ENCODE measurements at regions not wholly inside any gene's neighbourhood (a gene's known extent, or its start where the extent isn't known, plus 50 kb on each side); places are given as distances from the start of the nearest gene placed in this dataset.

DNA sequence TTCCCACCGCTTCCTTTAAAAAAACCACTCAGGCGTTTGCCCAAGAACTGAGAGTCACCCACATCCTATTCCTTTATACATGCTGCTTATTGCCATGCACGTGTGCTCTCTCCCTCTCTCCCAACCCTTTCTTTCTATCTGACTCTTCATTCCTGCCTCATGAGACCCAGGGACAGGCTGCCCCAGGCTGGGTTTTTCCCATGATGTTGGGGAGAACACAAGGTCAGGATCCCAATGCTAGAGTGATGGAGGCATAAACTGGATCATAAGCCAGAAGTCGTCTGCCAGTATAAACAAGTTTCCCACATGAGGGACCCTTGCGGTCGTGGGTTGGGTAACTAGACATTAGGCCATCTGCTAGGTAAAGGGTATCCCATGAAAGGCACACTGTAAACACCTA is 64.9 kb downstream of the CD2 start:
- Histone ChIP-seq H3K79me2 (ENCODE audit: low read length) (no peaks in the 10 kb centered on the region), H3F3A (ENCODE audit: low read length, unreplicated experiment) (no peaks in the 10 kb centered on the region), H2AFZ (ENCODE audit: low read length) (no peak overlapping the region), H3K9ac (ENCODE audit: low read length) (no peak overlapping the region), H3K9me2 (replicated peaks; ENCODE audit: low read length) (no peaks in the 10 kb centered on the region), H3K27ac (ENCODE audit: low read length) (no peak overlapping the region), H3K4me2 (ENCODE audit: low read length) (no peak overlapping the region), H3K4me1 (ENCODE audit: insufficient read depth, low read length) (0 out of 2 replicates have a peak, but pooled peaks cover 10% of the 10 kb centered on the region), H3K36me3 (ENCODE audit: low read depth, low read length) (no peaks in the 10 kb centered on the region), H3K27me3 (ENCODE audit: low read length) (no peaks in the 10 kb centered on the region), H3K4me3 (ENCODE audit: low read length) (no peak overlapping the region), H3K9me3 (ENCODE audit: low read length) (no peaks in the 10 kb centered on the region), H4K20me1 (ENCODE audit: low read length) (no peaks in the 10 kb centered on the region)
- ATAC-seq (no peak), DNase-seq (no peak)
- no TSS peak for BruUV-seq (replicated peaks)
- TF ChIP-seq EZH2phosphoT487 (IDR thresholded peaks at IDR 0.05; ENCODE audit: borderline replicate concordance, low read length) = no peak
- TF ChIP-seq, protein P1, sequence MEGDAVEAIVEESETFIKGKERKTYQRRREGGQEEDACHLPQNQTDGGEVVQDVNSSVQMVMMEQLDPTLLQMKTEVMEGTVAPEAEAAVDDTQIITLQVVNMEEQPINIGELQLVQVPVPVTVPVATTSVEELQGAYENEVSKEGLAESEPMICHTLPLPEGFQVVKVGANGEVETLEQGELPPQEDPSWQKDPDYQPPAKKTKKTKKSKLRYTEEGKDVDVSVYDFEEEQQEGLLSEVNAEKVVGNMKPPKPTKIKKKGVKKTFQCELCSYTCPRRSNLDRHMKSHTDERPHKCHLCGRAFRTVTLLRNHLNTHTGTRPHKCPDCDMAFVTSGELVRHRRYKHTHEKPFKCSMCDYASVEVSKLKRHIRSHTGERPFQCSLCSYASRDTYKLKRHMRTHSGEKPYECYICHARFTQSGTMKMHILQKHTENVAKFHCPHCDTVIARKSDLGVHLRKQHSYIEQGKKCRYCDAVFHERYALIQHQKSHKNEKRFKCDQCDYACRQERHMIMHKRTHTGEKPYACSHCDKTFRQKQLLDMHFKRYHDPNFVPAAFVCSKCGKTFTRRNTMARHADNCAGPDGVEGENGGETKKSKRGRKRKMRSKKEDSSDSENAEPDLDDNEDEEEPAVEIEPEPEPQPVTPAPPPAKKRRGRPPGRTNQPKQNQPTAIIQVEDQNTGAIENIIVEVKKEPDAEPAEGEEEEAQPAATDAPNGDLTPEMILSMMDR (conservative IDR thresholded peaks at IDR 0.05; ENCODE audit: low read depth, low read length) = no peak
- TF ChIP-seq EZH2 (IDR thresholded peaks at IDR 0.05; ENCODE audit: low read length, unreplicated experiment) = no peak
- intact Hi-C loops (cut with micrococcal nuclease) = loop anchor here (5.0 to 10.0 kb wide), 3 partner anchors 56 to 247 kb away; partner anchors contain the start of gene CD58
- POLR2A ChIA-PET (ENCODE audit: unreplicated experiment) = no interaction called here
- CTCF ChIA-PET = no interaction called here

GRCh38 chr1:116820369-116820768 is 66.1 kb downstream of the CD2 start:
- no peaks in the 10 kb centered on the region for H3K9me2 ChIP-seq (replicated peaks; ENCODE audit: low read length)
- ChIA-PET POLR2A (ENCODE audit: unreplicated experiment) (no interaction called here), CTCF (no interaction called here)
- H3K4me1 ChIP-seq (ENCODE audit: insufficient read depth, low read length) = 0 out of 2 replicates have a peak, but pooled peaks cover 10% of the 10 kb centered on the region
- DNase-seq (peak; percentile 45), ATAC-seq (peak; percentile 37)
- 0 out of 2 replicates have a peak overlapping the region, but pooled peaks have one; percentile 14 for H3K9ac ChIP-seq (ENCODE audit: low read length)
- no peaks in the 10 kb centered on the region for H4K20me1 ChIP-seq (ENCODE audit: low read length)
- no TSS peak for BruUV-seq (replicated peaks)
- H3K27ac ChIP-seq (ENCODE audit: low read length) = peak overlapping the region; percentile 55
- H3K9me3 ChIP-seq (ENCODE audit: low read length) = no peaks in the 10 kb centered on the region
- H2AFZ ChIP-seq (ENCODE audit: low read length) = peak overlapping the region; percentile 56
- no peak overlapping the region for H3K4me3 ChIP-seq (ENCODE audit: low read length)
- H3K36me3 ChIP-seq (ENCODE audit: low read depth, low read length) = no peaks in the 10 kb centered on the region
- intact Hi-C loops (cut with micrococcal nuclease) = no loop called here
- no peak overlapping the region for H3K4me2 ChIP-seq (ENCODE audit: low read length)
- TF ChIP-seq, protein P1 (conservative IDR thresholded peaks at IDR 0.05; ENCODE audit: low read depth, low read length) = no peak
- TF ChIP-seq EZH2phosphoT487 (IDR thresholded peaks at IDR 0.05; ENCODE audit: borderline replicate concordance, low read length) (no peak), EZH2 (IDR thresholded peaks at IDR 0.05; ENCODE audit: low read length, unreplicated experiment) (no peak)
- no peaks in the 10 kb centered on the region for H3K27me3 ChIP-seq (ENCODE audit: low read length)
- H3F3A ChIP-seq (ENCODE audit: low read length, unreplicated experiment) = no peaks in the 10 kb centered on the region
- H3K79me2 ChIP-seq (ENCODE audit: low read length) = no peaks in the 10 kb centered on the region

- H3K79me2 ChIP-seq (ENCODE audit: low read length) = no peaks in the 10 kb centered on the region
- H3K27ac ChIP-seq (ENCODE audit: low read length) = no peak overlapping the region
- H4K20me1 ChIP-seq (ENCODE audit: low read length) = no peaks in the 10 kb centered on the region
- CTCF ChIA-PET = no interaction called here
- DNase-seq (no peak), ATAC-seq (no peak)
- no peaks in the 10 kb centered on the region for H3K36me3 ChIP-seq (ENCODE audit: low read depth, low read length)
- no peaks in the 10 kb centered on the region for H3F3A ChIP-seq (ENCODE audit: low read length, unreplicated experiment)
- TF ChIP-seq, protein P1 (conservative IDR thresholded peaks at IDR 0.05; ENCODE audit: low read depth, low read length) = no peak
- no peak for TF ChIP-seq EZH2 (IDR thresholded peaks at IDR 0.05; ENCODE audit: low read length, unreplicated experiment)
- TF ChIP-seq EZH2phosphoT487 (IDR thresholded peaks at IDR 0.05; ENCODE audit: borderline replicate concordance, low read length) = no peak
- intact Hi-C loops (cut with micrococcal nuclease) = no loop called here
- no peak overlapping the region for H3K4me2 ChIP-seq (ENCODE audit: low read length)
- no peaks in the 10 kb centered on the region for H3K9me3 ChIP-seq (ENCODE audit: low read length)
- POLR2A ChIA-PET (ENCODE audit: unreplicated experiment) = no interaction called here
- no peaks in the 10 kb centered on the region for H3K9me2 ChIP-seq (replicated peaks; ENCODE audit: low read length)
- H2AFZ ChIP-seq (ENCODE audit: low read length) = no peak overlapping the region
- H3K4me1 ChIP-seq (ENCODE audit: insufficient read depth, low read length) = 0 out of 2 replicates have a peak, but pooled peaks cover 10% of the 10 kb centered on the region
- no peak overlapping the region for H3K4me3 ChIP-seq (ENCODE audit: low read length)
- H3K27me3 ChIP-seq (ENCODE audit: low read length) = no peaks in the 10 kb centered on the region
- BruUV-seq (replicated peaks) = no TSS peak
- no peak overlapping the region for H3K9ac ChIP-seq (ENCODE audit: low read length)
These were observed 67.5 kb downstream of the CD2 start for GRCh38 chr1:116821763-116822162.

All from PC-3 (cell line).